Peyer's patch (tissue), 4 donors: ENCODE measurements at regions not wholly inside any gene's neighbourhood (a gene's known extent, or its start where the extent isn't known, plus 50 kb on each side); places are given as distances from the start of the nearest gene placed in this dataset.

Experiments used
- CTCF ChIP-seq, 6 experiments: fragments of 450-650 bp in 4 of 6; fragments of 200-600 bp in 2 of 6; sonication (generic) in 1 of 6; IDR thresholded peaks; one replicate each; pipeline ENCODE4 v1.5.1; 2017 to 2019; ENCODE audit warnings: antibody characterized with exemption in 6 of 6, mild to moderate bottlenecking in 3 of 6, moderate library complexity in 1 of 6
- POLR2A ChIP-seq, 2 donors: fragments of 450-650 bp; IDR thresholded peaks; one replicate each; pipeline ENCODE4 v1.5.1; 2017; ENCODE audit warnings: antibody characterized with exemption in 2 of 2, mild to moderate bottlenecking in 2 of 2, moderate library complexity in 2 of 2

- no peak for TF ChIP-seq CTCF (IDR thresholded peaks at IDR 0.05)
- TF ChIP-seq POLR2A (IDR thresholded peaks at IDR 0.05): no peak
Measured at GRCh38 chr1:55617288-55617982, 402.3 kb upstream of the USP24 start.
